ENCODE measurements at regions not wholly inside any gene's neighbourhood (a gene's known extent, or its start where the extent isn't known, plus 50 kb on each side); places are given as distances from the start of the nearest gene placed in this dataset.

DNA sequence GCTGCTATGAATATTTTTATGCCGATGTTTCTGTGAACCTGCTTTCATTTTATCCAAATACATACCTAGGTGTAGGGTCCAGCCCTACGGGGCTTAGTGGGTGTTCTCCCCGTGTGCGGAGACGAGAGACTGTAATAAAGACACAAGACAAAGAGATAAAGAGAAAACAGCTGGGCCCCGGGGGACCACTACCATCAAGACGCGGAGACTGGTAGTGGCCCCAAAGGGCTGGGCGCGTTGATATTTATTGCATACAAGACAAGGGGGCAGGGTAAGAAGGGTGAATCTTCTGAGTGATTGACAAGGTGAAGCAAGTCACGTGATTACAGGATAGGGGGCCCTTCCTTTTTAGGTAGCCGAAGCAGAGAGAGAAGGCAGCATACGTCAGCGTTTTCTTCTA, 920.1 kb downstream of the BRD1 start:
- no peak for DNase-seq (ENCODE audit: low read depth in 2 of 2)

DNA sequence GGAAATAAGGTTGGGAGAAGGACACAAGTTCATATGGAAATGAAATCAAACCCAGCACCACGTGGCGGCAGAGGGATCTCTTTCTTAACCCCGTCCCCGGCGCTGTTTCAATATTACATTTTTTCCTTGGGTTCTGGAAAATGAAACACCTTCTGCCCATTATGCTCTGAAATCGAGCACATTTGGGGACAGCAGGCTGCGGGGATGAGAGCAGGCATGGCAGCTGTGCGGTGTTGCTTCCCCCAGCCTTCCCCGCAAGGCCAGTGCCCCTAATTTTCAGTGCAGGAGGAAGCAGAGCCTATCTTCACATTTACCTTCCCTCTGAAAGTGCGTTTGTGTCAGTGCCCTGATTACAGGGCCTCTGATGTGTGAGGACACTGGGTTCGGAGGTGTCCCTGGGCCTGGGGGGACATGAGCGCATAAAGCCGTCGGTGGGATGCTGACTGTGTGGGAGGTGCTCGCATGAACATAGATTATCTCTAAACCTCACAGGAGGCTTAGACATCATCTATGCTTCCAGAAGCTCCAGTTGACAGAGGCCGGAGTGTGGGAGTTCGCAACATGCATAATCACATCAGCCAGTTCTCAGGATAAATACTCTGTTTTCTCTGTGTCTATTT, 921.3 kb downstream of the BRD1 start:
- DNase-seq (ENCODE audit: low read depth in 2 of 2): no peak

DNA sequence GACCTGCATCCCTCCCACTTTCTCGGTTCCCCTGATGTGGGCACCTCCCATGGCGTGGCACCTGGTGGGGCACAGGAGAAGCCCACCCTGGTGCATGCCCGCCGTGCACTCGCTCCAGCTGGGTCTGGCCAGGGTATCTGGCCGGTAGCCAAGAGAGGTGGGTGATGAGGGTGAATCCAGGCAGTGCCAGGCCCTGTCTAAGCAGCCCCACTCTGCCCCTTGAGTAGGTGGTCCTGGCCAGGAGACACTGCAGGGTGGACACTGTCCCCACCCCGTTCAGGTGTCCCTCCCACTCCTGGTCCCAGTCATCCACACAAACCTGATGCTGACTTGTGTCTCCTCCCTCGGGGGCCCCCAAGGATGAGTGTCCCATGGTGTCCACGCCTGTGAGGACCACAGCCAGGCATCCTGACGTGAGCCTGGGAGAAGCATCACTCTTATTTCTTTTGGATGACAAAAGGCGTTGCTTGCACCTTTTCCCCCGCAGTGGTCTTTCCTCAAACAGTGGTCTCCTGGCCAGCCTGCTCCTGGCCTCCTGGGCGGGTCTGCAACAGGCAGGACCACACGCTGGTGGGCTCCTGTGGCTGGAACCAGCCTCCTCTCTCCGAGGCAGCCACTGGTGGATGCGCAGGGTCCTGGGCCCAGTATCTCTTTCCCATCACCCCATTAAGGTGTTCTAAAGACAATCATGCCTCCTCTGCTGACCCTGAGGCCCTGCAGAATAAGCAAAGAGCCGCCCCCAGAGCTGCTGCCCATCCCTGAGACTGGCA, 922.3 kb downstream of the BRD1 start:
- DNase-seq (ENCODE audit: low read depth in 2 of 2): no peak

DNA sequence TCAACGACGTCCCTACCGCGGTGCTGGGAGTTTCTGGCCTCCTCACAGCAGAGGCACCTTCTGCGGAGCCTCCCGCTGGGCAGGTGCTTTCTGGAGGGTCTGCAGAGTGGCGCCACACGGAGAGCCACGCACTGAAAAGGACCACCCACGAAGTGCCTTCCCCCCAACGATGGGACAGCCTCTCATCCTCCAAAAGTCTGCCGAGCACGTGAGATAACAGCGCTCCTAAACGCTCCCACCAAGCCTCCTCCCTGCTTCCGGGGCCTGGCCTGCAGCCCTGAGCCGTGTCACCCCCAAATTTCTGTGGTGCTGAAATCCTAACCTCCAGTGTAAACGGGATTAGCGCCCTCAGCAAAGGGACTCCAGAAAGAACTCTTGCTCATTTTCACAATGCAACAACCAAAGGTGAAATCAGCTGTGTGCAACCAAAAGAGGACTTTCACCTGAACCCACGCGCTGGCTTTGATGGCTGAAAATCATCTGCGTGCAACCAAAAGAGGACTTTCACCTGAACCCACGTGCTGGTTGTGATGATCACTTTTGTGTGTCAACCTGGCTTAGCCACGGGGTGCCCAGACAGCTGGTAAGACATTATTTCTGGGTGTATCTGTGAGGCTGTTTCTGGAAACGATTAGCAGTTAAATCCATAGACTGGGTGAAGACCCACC, 924.6 kb downstream of the BRD1 start:
- no peak for DNase-seq (ENCODE audit: low read depth in 2 of 2)

DNA sequence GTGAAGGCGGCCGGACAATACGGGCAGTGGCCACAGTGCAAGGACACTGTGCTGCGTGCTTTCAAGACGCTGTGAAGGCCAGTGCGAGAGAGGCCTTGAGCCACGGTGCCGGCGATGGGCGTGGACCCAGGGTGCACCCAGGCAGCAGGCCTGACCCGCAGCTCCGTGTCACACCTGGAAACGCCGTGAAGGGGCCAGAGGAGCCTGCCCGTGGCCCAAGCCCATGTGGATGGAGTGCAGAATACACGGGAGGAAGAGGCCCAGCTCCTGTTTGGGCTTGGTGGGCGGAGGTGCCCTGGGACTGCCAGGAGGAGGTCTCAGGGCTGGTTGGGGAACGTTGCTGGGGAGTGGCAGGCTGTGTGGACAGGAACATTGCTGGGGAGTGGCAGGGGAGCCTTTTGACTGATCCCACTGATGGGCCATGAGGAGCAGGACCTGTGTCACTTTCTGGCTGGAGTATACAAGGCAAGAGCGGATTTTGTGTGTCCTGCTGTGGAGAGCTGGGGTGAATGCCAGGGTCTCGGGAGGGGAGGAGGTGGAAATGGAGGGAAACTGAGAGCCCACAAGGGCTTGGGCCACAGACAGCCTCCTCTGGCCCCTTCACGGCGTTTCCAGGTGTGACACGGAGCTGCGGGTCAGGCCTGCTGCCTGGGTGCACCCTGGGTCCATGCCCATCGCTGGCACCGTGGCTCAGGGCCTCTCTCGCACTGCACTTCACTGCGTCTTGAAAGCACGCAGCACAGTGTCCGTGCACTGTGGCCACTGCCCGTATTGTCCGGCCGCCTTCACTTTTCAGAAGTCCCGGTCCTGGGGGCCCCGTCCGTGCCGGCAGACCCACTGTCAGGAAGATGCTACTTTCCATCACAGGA, 925.4 kb downstream of the BRD1 start:
- DNase-seq (ENCODE audit: low read depth in 2 of 2): no peak

DNA sequence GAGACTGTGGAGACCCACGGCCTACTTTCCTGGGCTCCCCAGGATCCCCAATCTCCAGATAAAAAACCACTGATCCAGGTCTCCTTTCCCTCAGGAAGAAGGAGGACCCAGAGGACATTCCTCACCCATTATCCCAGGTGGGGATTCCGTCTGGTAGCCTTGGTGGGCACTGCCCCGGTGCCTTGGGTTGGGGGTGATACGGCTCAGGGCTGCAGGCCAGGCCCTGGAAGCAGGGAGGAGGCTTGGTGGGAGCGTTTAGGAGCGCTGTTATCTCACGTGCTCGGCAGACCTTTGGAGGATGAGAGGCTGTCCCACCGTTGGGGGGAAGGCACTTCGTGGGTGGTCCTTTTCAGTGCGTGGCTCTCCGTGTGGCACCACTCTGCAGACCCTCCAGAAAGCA, 926.3 kb downstream of the BRD1 start:
- no peak for DNase-seq (ENCODE audit: low read depth in 2 of 2)

DNA sequence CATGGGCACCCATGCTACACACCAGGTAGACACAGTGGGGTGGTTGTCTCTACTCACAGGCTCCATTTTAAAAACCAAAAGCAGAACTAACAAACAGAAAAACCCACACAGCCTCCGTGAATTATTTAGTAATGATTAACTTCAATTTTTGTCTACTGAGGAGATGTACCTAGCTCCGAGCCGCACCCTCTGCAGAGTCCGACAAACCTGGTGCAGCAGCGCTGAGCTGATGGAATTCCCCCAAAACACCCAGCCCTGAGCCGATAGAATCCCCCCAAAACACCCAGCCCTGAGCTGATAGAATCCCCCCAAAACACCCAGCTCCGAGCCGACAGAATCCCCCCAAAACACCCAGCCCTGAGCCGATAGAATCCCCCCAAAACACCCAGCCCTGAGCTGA, 927.0 kb downstream of the BRD1 start:
- no peak for DNase-seq (ENCODE audit: low read depth in 2 of 2)

DNA sequence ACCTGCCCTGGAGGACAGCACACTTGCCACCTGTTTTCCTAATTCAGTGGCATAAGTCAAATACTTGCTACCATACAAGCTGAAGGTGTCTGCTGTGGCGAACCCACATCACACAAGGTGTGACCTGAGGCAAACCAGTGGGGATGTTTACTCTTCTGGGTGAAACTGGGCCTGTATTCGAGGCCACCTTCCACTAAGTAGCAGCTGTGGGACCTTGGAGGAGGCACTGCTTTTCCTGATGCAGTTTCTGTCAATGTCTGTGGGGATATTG, 927.4 kb downstream of the BRD1 start:
- DNase-seq (ENCODE audit: low read depth in 2 of 2): no peak

DNA sequence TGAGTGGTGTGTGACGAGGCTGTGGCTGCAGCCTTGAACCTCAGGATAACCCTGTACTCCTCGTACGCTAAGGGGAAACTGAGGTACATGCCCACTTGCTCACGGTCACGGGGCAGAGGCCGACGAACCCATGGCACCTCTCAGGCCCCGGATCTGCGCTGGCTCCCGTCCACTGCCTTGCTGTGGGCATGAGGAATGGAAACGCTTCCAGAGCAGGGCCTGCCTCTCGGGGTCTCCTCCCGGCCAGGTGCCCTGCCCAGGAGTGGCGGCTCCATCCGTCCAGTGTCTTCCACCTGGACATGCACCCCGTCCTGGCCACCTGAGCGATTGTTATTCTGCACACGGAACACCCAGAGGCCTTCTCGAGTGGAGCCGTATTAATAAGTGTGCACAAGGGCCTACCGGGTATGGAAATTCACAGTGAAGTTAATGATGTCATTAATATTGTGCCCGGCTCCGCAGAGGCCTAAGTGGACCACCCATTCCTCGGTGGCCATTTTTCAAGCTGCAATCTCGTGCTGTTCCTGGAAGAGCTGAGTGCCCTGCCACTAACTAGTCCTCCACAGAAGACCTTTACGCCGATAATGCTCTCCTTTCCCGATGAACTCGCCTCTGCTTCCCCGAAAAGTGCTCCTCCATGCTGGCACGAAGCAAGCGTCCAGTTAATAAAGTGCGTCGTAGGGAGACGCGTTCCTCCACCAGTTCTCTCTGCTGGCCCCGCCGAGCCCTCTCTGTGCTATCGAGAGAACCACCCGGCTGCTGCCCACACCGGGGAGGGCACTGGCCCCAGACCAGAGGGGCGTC, 927.9 kb downstream of the BRD1 start:
- no peak for DNase-seq (ENCODE audit: low read depth in 2 of 2)

DNA sequence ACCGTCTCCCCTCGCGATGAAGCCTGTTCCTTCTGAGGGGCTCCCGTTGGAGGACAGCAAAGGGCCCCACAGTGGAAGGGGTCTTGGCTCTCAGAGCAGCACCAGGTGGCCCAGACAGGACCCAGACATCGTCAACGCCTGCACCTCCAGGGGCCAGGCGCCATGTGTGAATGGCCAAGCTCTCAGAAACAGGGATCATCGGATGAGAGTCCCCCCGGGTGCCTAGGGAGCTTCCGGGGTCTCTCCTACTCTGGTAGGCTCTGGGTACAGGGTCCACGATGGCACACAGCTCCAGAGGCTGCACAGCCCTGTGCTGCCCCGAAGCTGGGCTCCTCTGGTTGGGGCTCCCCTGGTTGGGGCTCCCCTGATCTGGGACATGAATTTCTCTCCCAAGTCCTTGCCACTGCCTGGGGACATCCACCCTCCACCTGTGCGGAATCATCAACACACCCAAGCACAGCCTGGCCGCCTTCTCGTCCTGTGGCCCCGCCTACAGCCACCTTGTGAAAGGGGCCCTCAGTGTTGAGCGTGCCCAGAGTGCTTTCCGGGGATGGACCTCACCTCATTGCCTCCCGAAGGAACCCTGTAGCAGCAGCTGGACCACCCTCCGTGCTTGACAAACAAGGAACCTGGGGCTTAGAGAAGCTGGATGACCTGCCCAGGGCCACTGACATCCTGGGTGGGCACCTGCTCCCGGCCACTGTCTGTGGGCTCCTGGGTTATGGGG, 929.0 kb downstream of the BRD1 start:
- DNase-seq (ENCODE audit: low read depth in 2 of 2): no peak

DNA sequence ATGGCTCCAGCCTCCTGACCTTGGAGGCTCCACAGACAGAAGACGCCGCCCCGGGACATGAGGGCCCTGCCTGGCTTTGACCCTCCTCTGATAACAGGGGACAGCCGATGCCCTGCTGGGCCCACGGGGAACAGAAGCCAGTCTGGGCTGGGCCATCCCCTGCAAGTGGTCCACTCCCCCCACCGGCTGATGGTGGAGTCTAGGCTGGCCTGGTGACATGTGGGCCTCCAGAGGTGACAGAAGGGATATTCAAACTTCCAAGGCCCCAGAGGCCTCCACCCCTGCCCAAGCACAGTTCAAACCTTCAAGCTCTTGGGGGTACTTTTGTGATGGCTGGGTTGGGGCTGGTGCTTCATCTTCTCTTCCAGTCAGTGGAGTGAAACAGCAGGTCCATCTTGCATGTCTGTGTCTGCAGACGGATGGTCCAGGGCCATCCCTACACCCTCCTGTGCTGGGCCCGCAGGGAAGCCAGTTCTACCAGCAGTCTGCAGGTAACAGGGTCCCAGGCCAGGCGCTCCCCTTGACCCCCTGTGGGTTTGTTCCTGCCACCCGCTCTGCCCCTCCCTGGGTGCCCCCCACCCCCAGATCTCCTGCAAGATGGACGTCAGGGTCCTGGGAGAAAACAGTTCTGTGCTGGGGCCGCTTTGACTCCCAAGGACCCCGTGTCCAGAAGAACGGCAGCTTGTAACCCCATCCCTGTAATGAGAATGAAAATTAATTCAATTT, 929.9 kb downstream of the BRD1 start:
- no peak for DNase-seq (ENCODE audit: low read depth in 2 of 2)

DNA sequence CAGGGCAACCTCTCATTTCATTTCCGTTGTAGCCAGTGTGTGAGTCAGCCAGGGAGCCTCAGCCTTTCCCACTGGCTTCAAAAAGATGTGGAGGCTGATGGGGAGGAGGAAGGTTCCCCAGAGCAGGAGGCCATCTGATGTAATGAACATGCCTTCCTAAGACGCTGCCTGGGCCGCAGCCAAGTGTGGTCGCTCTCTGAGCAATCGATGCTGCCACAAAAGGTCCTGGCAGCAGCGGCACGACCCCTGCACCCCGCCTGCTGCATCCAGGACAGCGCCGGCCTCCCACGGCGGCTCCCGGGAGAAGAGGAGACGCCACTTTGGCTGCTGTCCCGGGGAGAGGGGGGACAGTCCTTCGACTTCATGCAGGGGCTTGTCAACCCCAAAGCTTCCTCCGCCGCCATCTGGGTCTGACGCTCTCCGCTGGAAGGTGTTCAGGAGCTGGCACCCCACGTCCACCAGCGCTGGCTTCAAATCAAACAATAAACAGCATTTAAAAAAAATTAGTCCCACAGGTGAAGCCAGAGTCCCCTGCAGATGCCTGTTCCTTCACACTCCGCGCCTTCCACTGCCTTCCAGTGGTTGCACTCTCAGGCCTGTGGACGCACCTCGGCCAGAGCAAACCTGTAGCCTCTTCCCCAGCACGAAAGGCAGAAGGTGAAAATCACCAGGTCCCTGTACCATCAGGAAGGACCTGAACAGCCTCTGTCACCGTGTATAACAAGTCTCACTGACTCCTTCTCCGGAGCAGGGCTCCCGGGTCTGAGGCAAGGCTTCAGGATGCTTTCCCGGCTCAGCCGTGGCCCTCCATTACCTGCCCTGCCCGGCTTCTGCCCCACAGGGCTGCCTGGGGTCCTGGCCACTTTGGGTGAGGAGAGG, 930.7 kb downstream of the BRD1 start:
- DNase-seq (ENCODE audit: low read depth in 2 of 2): no peak

DNA sequence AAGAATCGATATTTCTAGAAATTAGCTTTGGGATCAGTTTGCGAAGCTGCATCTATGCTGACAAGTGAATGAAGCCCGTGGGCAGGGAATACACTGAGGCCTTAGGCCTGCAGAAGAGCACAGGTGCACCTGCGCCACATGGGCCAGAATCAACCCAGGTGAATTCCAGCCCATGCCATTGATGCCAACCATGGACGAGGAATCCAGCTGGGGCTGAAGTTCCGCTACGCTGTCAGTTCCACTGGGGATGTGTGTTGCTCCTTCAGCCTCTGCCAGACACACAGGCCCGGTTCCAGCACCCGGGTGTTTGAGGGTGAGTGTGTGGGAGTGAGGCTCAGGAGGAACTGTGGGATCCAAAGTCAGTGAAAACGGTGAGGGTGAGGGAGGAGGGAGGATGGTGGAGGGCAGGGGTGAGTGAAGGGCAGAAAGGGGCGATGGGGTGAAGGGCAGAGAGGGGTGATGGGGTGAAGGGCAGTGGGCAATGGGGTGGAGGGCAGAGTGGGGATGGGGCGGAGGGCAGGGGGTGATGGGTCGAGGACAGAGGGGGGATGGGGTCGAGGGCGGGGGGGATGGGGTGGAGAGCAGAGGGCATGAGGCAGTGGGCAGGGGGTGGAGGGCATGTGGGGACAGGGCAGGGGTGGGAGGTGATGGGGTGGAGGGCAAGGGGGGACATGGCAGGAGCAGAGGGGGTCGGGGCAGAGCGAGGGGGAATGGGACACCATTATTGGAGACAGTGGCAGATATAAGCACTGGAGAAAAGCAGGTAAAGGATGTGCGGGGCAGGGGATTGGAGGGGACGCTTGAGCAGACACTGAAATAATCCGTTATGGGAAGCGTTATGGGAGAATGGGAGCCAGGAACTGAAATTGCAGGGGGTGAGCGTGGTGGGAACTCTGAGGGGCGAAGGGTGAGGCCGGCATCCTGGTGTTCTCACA, 931.6 kb downstream of the BRD1 start:
- no peak for DNase-seq (ENCODE audit: low read depth in 2 of 2)

DNA sequence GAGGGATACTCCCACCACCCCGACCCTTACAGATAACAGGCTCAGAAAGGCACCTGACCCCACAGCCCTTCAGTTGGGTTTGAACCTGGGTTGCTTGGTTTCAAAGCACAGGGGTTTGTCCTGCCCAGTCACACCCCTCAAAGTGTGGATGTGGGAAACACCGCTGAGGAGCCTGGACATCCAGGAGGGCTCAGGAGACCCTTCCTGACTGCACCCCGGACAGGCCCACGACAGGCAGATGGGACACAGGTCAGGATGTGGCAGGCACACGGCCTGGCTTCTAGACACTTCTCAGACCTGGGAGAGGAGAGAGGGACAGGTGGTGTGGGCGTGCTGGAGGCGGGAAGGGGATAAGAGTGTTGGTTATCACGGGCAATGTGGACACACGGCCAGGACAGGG, 932.3 kb downstream of the BRD1 start:
- no peak for DNase-seq (ENCODE audit: low read depth in 2 of 2)

DNA sequence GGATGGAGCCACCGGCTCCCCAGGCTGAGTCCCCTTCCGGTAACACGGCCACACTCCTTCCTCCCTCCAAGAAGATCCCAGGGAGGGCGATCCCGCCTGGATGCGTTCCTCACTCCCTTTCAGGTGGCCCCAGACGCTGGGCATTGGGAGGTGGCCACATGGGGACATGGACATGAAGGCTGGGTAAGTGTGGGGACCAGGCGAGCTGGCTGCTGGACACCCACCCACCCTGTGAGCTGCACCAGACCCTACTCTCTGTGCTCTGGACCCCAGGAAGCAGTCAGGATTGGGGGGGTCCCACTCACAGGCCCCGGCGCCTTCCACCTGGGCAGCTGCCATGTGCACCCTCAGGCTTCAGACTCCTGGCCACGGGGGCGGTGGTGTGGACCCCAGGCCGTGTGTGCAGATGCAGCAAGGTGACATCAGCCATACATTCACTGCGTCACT, 932.8 kb downstream of the BRD1 start:
- DNase-seq (ENCODE audit: low read depth in 2 of 2): no peak

DNA sequence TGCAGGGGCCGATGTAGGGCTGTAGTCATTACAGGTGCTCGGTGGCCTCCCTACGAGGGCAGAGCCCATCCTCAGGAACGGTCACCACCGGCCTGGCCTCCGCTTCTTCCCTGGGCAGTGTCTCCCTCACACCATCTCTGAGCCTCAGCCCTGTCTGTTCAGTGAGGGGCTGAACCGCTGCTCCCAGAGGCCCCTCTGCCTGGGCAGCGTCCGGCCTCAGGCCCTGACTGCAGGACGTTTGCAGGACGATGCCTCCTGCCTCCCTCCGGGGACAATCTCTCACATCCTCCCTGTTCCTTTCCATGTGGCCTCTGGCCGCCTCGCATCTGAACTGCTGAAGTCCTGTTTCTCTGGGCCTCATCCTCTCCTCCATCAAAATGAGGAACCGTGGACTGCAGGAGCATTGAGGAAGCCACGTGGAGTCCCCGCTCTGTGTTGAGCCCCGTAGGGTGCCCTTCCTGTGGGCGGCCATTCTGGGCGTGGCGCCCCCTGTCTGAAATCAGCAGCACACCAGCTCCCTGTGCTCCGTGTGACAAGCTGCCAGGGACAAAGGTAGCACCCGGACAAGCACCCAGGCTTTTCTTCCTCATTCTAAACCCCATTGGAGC, 933.5 kb downstream of the BRD1 start:
- DNase-seq (ENCODE audit: low read depth in 2 of 2): no peak

DNA sequence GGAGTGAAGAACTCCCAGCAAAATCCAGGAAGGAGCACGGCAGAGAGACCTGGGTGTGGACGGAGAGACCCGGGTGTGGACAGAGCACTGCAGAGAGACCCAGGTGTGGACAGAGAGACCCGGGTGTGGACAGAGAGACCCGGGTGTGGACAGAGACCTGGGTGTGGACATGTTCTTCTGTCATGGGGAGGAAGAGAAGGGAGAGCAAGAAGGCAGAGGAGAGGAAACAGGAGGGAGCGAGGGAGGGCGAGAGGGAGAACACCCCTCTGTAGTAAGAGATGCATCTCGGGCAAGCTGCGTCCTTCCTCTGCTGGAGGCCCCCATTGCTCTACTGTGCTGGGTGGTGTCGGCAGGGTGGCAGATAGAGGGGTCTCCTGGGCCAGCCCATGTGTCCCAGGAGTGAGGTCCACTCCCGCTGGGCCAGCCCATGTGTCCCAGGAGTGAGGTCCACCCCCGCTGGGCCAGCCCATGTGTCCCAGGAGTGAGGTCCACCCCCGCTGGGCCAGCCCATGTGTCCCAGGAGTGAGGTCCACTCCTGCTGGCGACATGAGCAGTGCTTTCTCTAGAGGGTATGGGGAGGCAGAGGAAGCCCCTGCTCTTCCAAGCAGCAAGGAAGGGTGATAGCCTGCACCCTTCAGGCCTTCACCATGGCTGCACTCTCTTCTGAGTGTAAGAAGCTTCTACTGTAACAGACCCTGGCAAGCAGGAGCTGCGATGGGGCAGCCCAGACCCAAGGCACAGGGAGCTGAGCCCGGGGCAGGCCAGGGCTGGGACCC, 934.2 kb downstream of the BRD1 start:
- no peak for DNase-seq (ENCODE audit: low read depth in 2 of 2)
